Stimulated activated CD4-positive, alpha-beta T cell treated with anti-CD3 and anti-CD28 coated beads, Interleukin-2, amount 100 ng/mL, for 48 hours (primary cell): ENCODE measurements at regions not wholly inside any gene's neighbourhood (a gene's known extent, or its start where the extent isn't known, plus 50 kb on each side); places are given as distances from the start of the nearest gene placed in this dataset.

Source experiments
- DNase-seq, 2 donors: peaks; one replicate each; pipeline ENCODE4 v3.0.0-alpha.2; 2020

DNA sequence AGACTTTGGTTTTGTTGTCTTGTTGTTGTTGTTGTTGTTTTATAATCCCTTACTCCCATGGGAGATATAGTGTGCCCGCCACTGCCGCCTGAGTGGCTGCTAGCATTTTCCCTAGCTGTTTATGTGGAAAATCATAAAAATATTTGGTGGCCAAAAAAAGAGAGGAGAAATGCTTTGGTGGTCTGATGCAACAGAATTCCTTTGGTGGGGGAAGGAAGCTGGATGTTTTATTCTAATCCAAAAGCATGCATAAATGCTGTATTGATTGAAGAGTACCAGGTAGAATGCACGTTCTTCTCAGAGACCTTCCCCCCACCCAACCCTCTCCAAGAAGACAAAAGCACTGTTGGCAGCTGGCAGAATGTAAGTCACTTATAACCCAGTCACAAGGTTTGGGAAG is 93.2 kb downstream of the C17orf67 start:
- DNase-seq = no peak
